ENCODE measurements at regions not wholly inside any gene's neighbourhood (a gene's known extent, or its start where the extent isn't known, plus 50 kb on each side); places are given as distances from the start of the nearest gene placed in this dataset.

- Histone ChIP-seq H3K4me3 (no peak overlapping the region), H3K4me1 (peaks cover 0 to 12% of the 10 kb centered on the region in 2 donors), H3K36me3 (no peaks in the 10 kb centered on the region), H3K9me3 (no peaks in the 10 kb centered on the region), H3K27me3 (no peaks in the 10 kb centered on the region), H3K27ac (peak overlapping the region in 2 of 4 donors; percentile 19 to 81)
- intact Hi-C loops (cut with DNase I; ENCODE audit: low total_unique reads): no loop called here
- ATAC-seq (no peak), DNase-seq (no peak)
- TF ChIP-seq CTCF (IDR thresholded peaks at IDR 0.05 in 4 of 5, conservative IDR thresholded peaks at IDR 0.05 in 1 of 5) (no peak), POLR2A (IDR thresholded peaks at IDR 0.05) (no peak)
- in situ Hi-C loops (cut with MboI; ENCODE audit: low sequenced_read_pairs in 4 of 4): no loop called here
These were observed 905.8 kb upstream of the AUTS2 start for GRCh38 chr7:68692511-68692910.

- in situ Hi-C loops (cut with MboI; ENCODE audit: low sequenced_read_pairs in 4 of 4) (no loop called here), intact Hi-C loops (cut with DNase I; ENCODE audit: low total_unique reads) (no loop called here)
- H3K9me3 ChIP-seq: no peaks in the 10 kb centered on the region
- TF ChIP-seq CTCF (IDR thresholded peaks at IDR 0.05 in 4 of 5, conservative IDR thresholded peaks at IDR 0.05 in 1 of 5): no peak
- no peak for TF ChIP-seq POLR2A (IDR thresholded peaks at IDR 0.05)
- no peak overlapping the region for H3K27ac ChIP-seq
- no peak overlapping the region for H3K4me3 ChIP-seq
- no peaks in the 10 kb centered on the region for H3K27me3 ChIP-seq
- no peaks in the 10 kb centered on the region for H3K36me3 ChIP-seq
- no peak for DNase-seq
- ATAC-seq: no peak
- H3K4me1 ChIP-seq: peaks cover 0 to 4% of the 10 kb centered on the region in 2 donors
These were observed 903.6 kb upstream of the AUTS2 start for GRCh38 chr7:68694656-68695055.

- intact Hi-C loops (cut with DNase I; ENCODE audit: low total_unique reads): no loop called here
- no peak for ATAC-seq
These were observed 900.4 kb upstream of the AUTS2 start for GRCh38 chr7:68697796-68698280.

DNA sequence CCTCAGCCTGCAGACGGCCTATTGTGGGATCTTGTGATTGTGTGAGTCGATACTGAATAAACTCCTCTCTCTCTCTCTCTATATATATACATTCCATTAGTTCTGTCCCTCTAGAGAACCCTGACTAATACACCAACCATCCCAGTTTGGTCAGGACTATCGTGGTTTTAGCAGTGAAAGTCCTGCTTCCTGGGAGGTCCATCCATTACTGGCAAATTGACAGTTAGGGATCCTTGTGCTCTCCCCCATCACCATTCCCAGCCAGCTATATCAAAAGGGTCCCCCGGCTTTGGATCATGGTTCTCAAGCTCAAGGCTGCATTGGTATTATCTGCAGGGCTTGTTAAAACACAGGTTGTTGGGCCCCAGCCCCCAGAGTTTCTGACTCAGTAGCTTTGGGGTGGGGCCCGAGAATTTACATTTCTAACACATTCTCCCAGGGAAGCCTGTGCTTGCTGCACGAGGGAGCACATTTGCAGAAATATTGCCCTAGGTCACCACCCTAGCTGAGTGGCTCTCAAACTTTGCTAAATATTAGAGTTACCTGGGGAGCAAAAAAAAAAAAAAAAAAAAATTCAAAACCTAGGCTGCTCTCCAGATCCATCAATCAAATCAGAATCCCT lies 899.1 kb upstream of the AUTS2 start:
- H3K4me1 ChIP-seq: peaks cover 0 to 15% of the 10 kb centered on the region in 2 donors
- no peaks in the 10 kb centered on the region for H3K27me3 ChIP-seq
- H3K27ac ChIP-seq: no peak overlapping the region
- no peak for TF ChIP-seq POLR2A (IDR thresholded peaks at IDR 0.05)
- TF ChIP-seq CTCF (IDR thresholded peaks at IDR 0.05 in 4 of 5, conservative IDR thresholded peaks at IDR 0.05 in 1 of 5): no peak
- no peak overlapping the region for H3K4me3 ChIP-seq
- no peaks in the 10 kb centered on the region for H3K36me3 ChIP-seq
- DNase-seq (no peak), ATAC-seq (no peak)
- no peaks in the 10 kb centered on the region for H3K9me3 ChIP-seq
- intact Hi-C loops (cut with DNase I; ENCODE audit: low total_unique reads) (no loop called here), in situ Hi-C loops (cut with MboI; ENCODE audit: low sequenced_read_pairs in 4 of 4) (no loop called here)

More at GRCh38 chr7:68697796-68698280, 900.4 kb upstream of the AUTS2 start:
- Histone ChIP-seq H3K4me1 (peaks cover 0 to 15% of the 10 kb centered on the region in 2 donors), H3K27me3 (no peaks in the 10 kb centered on the region), H3K36me3 (no peaks in the 10 kb centered on the region), H3K4me3 (no peak overlapping the region), H3K27ac (no peak overlapping the region), H3K9me3 (no peaks in the 10 kb centered on the region)
- no peak for DNase-seq
- in situ Hi-C loops (cut with MboI; ENCODE audit: low sequenced_read_pairs in 4 of 4): no loop called here
- TF ChIP-seq POLR2A (IDR thresholded peaks at IDR 0.05): no peak
- TF ChIP-seq CTCF (IDR thresholded peaks at IDR 0.05 in 4 of 5, conservative IDR thresholded peaks at IDR 0.05 in 1 of 5): no peak

DNA sequence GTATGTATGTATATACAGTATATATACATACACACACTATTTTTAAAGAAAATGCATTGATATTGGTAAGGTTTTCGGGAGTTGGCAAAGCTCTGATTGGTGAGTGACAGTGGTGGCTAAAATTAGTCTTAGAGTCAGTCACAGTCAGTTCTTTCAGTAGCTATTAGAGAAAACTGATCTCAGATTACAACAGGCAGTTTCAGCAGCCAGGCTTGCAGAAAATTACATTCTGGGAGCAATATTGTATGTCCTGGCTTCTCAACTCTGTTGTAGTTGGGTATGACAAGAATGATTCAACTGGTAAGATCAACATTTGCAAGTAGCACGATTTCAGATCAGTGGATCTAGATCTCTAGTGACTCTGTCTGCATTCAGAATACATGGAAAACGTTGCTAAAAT lies 897.9 kb upstream of the AUTS2 start:
- no peaks in the 10 kb centered on the region for H3K27me3 ChIP-seq
- H3K9me3 ChIP-seq: no peaks in the 10 kb centered on the region
- peaks cover 0 to 15% of the 10 kb centered on the region in 2 donors for H3K4me1 ChIP-seq
- no peak overlapping the region for H3K4me3 ChIP-seq
- TF ChIP-seq CTCF (IDR thresholded peaks at IDR 0.05 in 4 of 5, conservative IDR thresholded peaks at IDR 0.05 in 1 of 5) (no peak), POLR2A (IDR thresholded peaks at IDR 0.05) (no peak)
- H3K27ac ChIP-seq: peak overlapping the region in 1 of 4 donors; percentile 73
- DNase-seq (peak in 1 of 2 donors; percentile 12), ATAC-seq (peak; percentile 88)
- in situ Hi-C loops (cut with MboI; ENCODE audit: low sequenced_read_pairs in 4 of 4): no loop called here
- no peaks in the 10 kb centered on the region for H3K36me3 ChIP-seq
- intact Hi-C loops (cut with DNase I; ENCODE audit: low total_unique reads): no loop called here

Data from gastrocnemius medialis (tissue), 4 donors.